H1 (cell line): ENCODE measurements at regions not wholly inside any gene's neighbourhood (a gene's known extent, or its start where the extent isn't known, plus 50 kb on each side); places are given as distances from the start of the nearest gene placed in this dataset.
A peak's percentile ranks its signal among the peaks of the same experiment; 100 is the strongest.

Experiments used
- CTCF ChIA-PET: fragments of 300-600 bp; sonication (Branson Sonifier 250); formaldehyde crosslinking; loops from one replicate; lab custom pipeline; 2021; ENCODE audit not compliant: partially characterized antibody; lab: Charles Lee
- POLR2A ChIA-PET: fragments of 300-600 bp; sonication (Branson Sonifier 250); formaldehyde crosslinking; loops from one replicate; lab custom pipeline; 2021; ENCODE audit warnings: inconsistent platforms; ENCODE audit not compliant: partially characterized antibody; lab: Charles Lee
- DNase-seq, 2 experiments: peaks; one replicate each; pipeline versions ENCODE4 v3.0.0 to v3.0.0-alpha.2; 2010 to 2022; ENCODE audit warnings: low spot score in 2 of 2, low read depth in 1 of 2, mixed read lengths in 1 of 2
- FAIRE-seq: peaks from 2 replicates; lab custom pipeline; 2011; peaks lifted over from hg19 to GRCh38; lab: Jason Lieb, UNC
- H2AFZ ChIP-seq: 2 replicates; pipeline ENCODE4 v1.8.1; 2012; ENCODE audit warnings: low read length, inconsistent platforms
- H2AK5ac ChIP-seq: 2 replicates; pipeline ENCODE4 v1.6.1; 2013; ENCODE audit warnings: low read depth, low read length
- H2BK120ac ChIP-seq: replicated peaks from 2 replicates; pipeline ENCODE3; 2013; ENCODE audit warnings: low read depth, low read length, inconsistent platforms
- H2BK12ac ChIP-seq: 2 replicates; pipeline ENCODE4 v1.6.1; 2013; ENCODE audit warnings: low read depth, low read length
- H2BK15ac ChIP-seq: 2 replicates; pipeline ENCODE4 v1.6.1; 2013; ENCODE audit warnings: low read length
- H2BK20ac ChIP-seq: 2 replicates; pipeline ENCODE4 v1.6.1; 2013; ENCODE audit warnings: low read length
- H2BK5ac ChIP-seq: 2 replicates; pipeline ENCODE4 v1.6.1; 2013; ENCODE audit warnings: low read depth, low read length
- H3K14ac ChIP-seq: 2 replicates; pipeline ENCODE4 v1.6.1; 2013; ENCODE audit warnings: inconsistent platforms; ENCODE audit not compliant: insufficient read length
- H3K18ac ChIP-seq: 2 replicates; pipeline ENCODE4 v1.6.1; 2013; ENCODE audit warnings: low read length; ENCODE audit errors: extremely low read depth
- H3K23ac ChIP-seq: 2 replicates; pipeline ENCODE4 v1.6.1; 2013; ENCODE audit warnings: inconsistent platforms; ENCODE audit not compliant: insufficient read length
- H3K23me2 ChIP-seq: 2 replicates; pipeline ENCODE4 v1.6.1; 2013; ENCODE audit warnings: low read depth, low read length
- H3K27ac ChIP-seq: 2 replicates; pipeline ENCODE4 v1.6.1; 2011; ENCODE audit warnings: low read depth, low read length, inconsistent platforms
- H3K27me3 ChIP-seq, 4 experiments: replicated peaks in 1 of 4; 1 replicate in 1 of 4; 2 replicates in 3 of 4; pipeline versions ENCODE4 v1.6.1 to v1.8.1; 2011 to 2013; ENCODE audit warnings: low read length in 3 of 4, mild to moderate bottlenecking in 3 of 4, inconsistent platforms in 2 of 4, mixed read lengths in 2 of 4, moderate library complexity in 1 of 4; ENCODE audit not compliant: control insufficient read depth in 3 of 4, insufficient read depth in 3 of 4; ENCODE audit errors: extremely low read depth in 1 of 4
- H3K36me3 ChIP-seq, 4 experiments: 2 replicates each; pipeline versions ENCODE4 v1.6.1 to v1.8.1; 2011 to 2013; ENCODE audit warnings: mild to moderate bottlenecking in 4 of 4, low read length in 3 of 4, moderate library complexity in 2 of 4, control low read depth in 1 of 4, inconsistent platforms in 1 of 4; ENCODE audit not compliant: insufficient read depth in 4 of 4, control insufficient read depth in 2 of 4
- H3K4ac ChIP-seq: replicated peaks from 2 replicates; pipeline ENCODE3; 2013; ENCODE audit warnings: low read length, low read depth, mixed read lengths, inconsistent platforms; ENCODE audit not compliant: insufficient read length
- H3K4me1 ChIP-seq, 4 experiments: replicated peaks in 1 of 4; 1 replicate in 1 of 4; 2 replicates in 3 of 4; pipeline versions ENCODE4 v1.6.1 to v1.8.1; 2011 to 2013; ENCODE audit warnings: low read length in 3 of 4, inconsistent platforms in 2 of 4, mixed read lengths in 1 of 4; ENCODE audit not compliant: insufficient read depth in 4 of 4, control insufficient read depth in 3 of 4
- H3K4me2 ChIP-seq, 2 experiments: 2 replicates each; pipeline versions ENCODE4 v1.6.1 to v1.8.1; 2011 to 2013; ENCODE audit warnings: low read depth in 2 of 2, low read length in 2 of 2, control low read depth in 1 of 2, inconsistent platforms in 1 of 2, mild to moderate bottlenecking in 1 of 2; ENCODE audit not compliant: insufficient read depth in 1 of 2
- H3K4me3 ChIP-seq, 4 experiments: fragments of 200-600, 300-600 bp in 1 of 4; sonication (generic), shearing (Covaris generic), sonication (Bioruptor Twin) in 1 of 4; 2 replicates each; pipeline versions ENCODE4 v1.5.1 to v1.8.1; 2011 to 2016; ENCODE audit warnings: low read length in 4 of 4, low read depth in 3 of 4, control low read depth in 2 of 4, inconsistent platforms in 2 of 4, mild to moderate bottlenecking in 2 of 4, mixed read lengths in 1 of 4, moderate library complexity in 1 of 4; ENCODE audit not compliant: insufficient read depth in 2 of 4; ENCODE audit errors: extremely low read depth in 1 of 4
- H3K56ac ChIP-seq: replicated peaks from 2 replicates; pipeline ENCODE3; 2013; ENCODE audit warnings: low read depth, mild to moderate bottlenecking, mixed read lengths, low read length, inconsistent platforms; ENCODE audit not compliant: insufficient read length
- H3K79me1 ChIP-seq: 2 replicates; pipeline ENCODE4 v1.6.1; 2013; ENCODE audit warnings: low read depth, low read length, control low read depth
- H3K79me2 ChIP-seq, 2 experiments: 2 replicates each; pipeline versions ENCODE4 v1.6.1 to v1.8.1; 2012 to 2013; ENCODE audit warnings: low read length in 2 of 2, mild to moderate bottlenecking in 2 of 2, inconsistent platforms in 1 of 2; ENCODE audit not compliant: insufficient read depth in 2 of 2, control insufficient read depth in 1 of 2
- H3K9ac ChIP-seq, 4 experiments: replicated peaks in 1 of 4; 1 replicate in 1 of 4; 2 replicates in 3 of 4; pipeline versions ENCODE4 v1.6.1 to v1.8.1; 2011 to 2013; ENCODE audit warnings: low read depth in 3 of 4, low read length in 3 of 4, control low read depth in 2 of 4, mild to moderate bottlenecking in 2 of 4, moderate library complexity in 2 of 4, inconsistent platforms in 1 of 4; ENCODE audit errors: extremely low read depth in 1 of 4
- H3K9me3 ChIP-seq, 2 experiments: 2 replicates each; pipeline versions ENCODE4 v1.6.1 to v1.8.1; 2012 to 2013; ENCODE audit warnings: mild to moderate bottlenecking in 2 of 2, moderate library complexity in 2 of 2, control low read depth in 1 of 2, inconsistent platforms in 1 of 2, low read depth in 1 of 2, low read length in 1 of 2, mixed read lengths in 1 of 2; ENCODE audit not compliant: insufficient read depth in 2 of 2
- H4K20me1 ChIP-seq, 2 experiments: replicated peaks in 1 of 2; 2 replicates each; pipeline versions ENCODE3 to v1.8.1; 2011 to 2013; ENCODE audit warnings: inconsistent platforms in 2 of 2, low read length in 2 of 2, mild to moderate bottlenecking in 1 of 2; ENCODE audit not compliant: insufficient read depth in 2 of 2, control insufficient read depth in 1 of 2
- H4K5ac ChIP-seq: 2 replicates; pipeline ENCODE4 v1.6.1; 2013; ENCODE audit warnings: low read length, low read depth, mixed read lengths, inconsistent platforms; ENCODE audit not compliant: insufficient read length
- H4K8ac ChIP-seq: 2 replicates; pipeline ENCODE4 v1.8.0; 2013; ENCODE audit warnings: mild to moderate bottlenecking, moderate library complexity, low read length, inconsistent platforms; ENCODE audit not compliant: insufficient read depth; ENCODE audit errors: extremely low read depth
- H4K91ac ChIP-seq: replicated peaks from 2 replicates; pipeline ENCODE3; 2013; ENCODE audit warnings: low read length, mixed read lengths, inconsistent platforms; ENCODE audit not compliant: insufficient read length
- EGR1 ChIP-seq: IDR thresholded peaks from 2 replicates; pipeline ENCODE4 v1.6.1; 2011; ENCODE audit warnings: low read depth, low read length, borderline replicate concordance
- GTF2F1 ChIP-seq: IDR thresholded peaks from 2 replicates; pipeline ENCODE4 v1.6.1; 2012; ENCODE audit warnings: low read depth, low read length, improper control_type of control experiment, borderline replicate concordance
- KDM5A ChIP-seq: fragments of 200-600 bp; IDR thresholded peaks from 2 replicates; pipeline ENCODE4 v1.7.1; 2012; ENCODE audit warnings: mild to moderate bottlenecking, low read length, inconsistent platforms, mixed read lengths
- SIX5 ChIP-seq: IDR thresholded peaks from 2 replicates; pipeline ENCODE4 v1.6.1; 2011; ENCODE audit warnings: mild to moderate bottlenecking, low read depth, low read length
- YY1 ChIP-seq: IDR thresholded peaks from 2 replicates; pipeline ENCODE4 v1.6.1; 2011; ENCODE audit warnings: low read depth, mild to moderate bottlenecking, low read length
- ZNF274 ChIP-seq: IDR thresholded peaks from 2 replicates; pipeline ENCODE4 v1.7.0; 2012; ENCODE audit warnings: low read length, borderline replicate concordance; ENCODE audit errors: extremely low read depth
- WGBS, 2 experiments: shearing (Covaris generic) in 1 of 2; methylation state at CpG; one replicate each; pipeline versions ENCODE4 v1.1.6 to v1.1.7; 2013 to 2015; ENCODE audit warnings: low lambda C conversion rate in 2 of 2, mixed read lengths in 2 of 2, inconsistent platforms in 1 of 2, low coverage in 1 of 2, missing lambda C conversion rate in 1 of 2; ENCODE audit not compliant: insufficient replicate concordance in 2 of 2, insufficient coverage in 1 of 2, insufficient read length in 1 of 2; ENCODE audit errors: extremely low coverage in 1 of 2, missing lambda C conversion rate in 1 of 2; 5-methylcytosine and 5-hydroxymethylcytosine counted together

- Histone ChIP-seq H3K9me3 (no peaks in the 10 kb centered on the region), H4K20me1 (no peaks in the 10 kb centered on the region), H3K4me1 (no peaks in the 10 kb centered on the region), H3K4ac (no peak overlapping the region), H3K18ac (no peak overlapping the region), H3K9ac (no peak overlapping the region), H2BK15ac (no peak overlapping the region), H2BK20ac (no peak overlapping the region), H2BK120ac (no peak overlapping the region), H3K36me3 (no peaks in the 10 kb centered on the region), H2AK5ac (no peak overlapping the region), H3K4me3 (no peak overlapping the region), H4K8ac (no peak overlapping the region), H3K56ac (no peak overlapping the region), H3K23ac (no peak overlapping the region), H3K23me2 (no peaks in the 10 kb centered on the region; the same call in 1 of the 2 replicates), H2BK5ac (no peak overlapping the region), H2AFZ (no peak overlapping the region), H3K79me1 (no peaks in the 10 kb centered on the region), H3K4me2 (no peak overlapping the region), H2BK12ac (no peak overlapping the region), H3K14ac (no peak overlapping the region), H3K79me2 (no peaks in the 10 kb centered on the region), H4K5ac (no peak overlapping the region), H3K27me3 (no peaks in the 10 kb centered on the region), H4K91ac (no peak overlapping the region), H3K27ac (no peak overlapping the region)
- no peak for FAIRE-seq
- ChIA-PET POLR2A (no interaction called here), CTCF (interaction anchor here (0.8 kb wide), 1 partner anchor 119 kb away, joined by 3 read pairs; no protein-coding TSS in a partner anchor)
- 42% methylated on average over 1 of the region's 1 CpG; no CpG with 5 or more reads in 1 of the 2 experiments for WGBS, 2 experiments
- no peak for DNase-seq
- no peak for TF ChIP-seq GTF2F1
- TF ChIP-seq KDM5A = no peak
- TF ChIP-seq YY1 = peak; percentile 81
- no peak for TF ChIP-seq ZNF274
- no peak for TF ChIP-seq SIX5
- TF ChIP-seq EGR1 = no peak
- TF ChIP-seq, all 59 proteins: peak for 1
Observed at GRCh38 chr9:118940473-118940872, 428.8 kb downstream of the BRINP1 start.
